ENCODE measurements at regions not wholly inside any gene's neighbourhood (a gene's known extent, or its start where the extent isn't known, plus 50 kb on each side); places are given as distances from the start of the nearest gene placed in this dataset.

DNA sequence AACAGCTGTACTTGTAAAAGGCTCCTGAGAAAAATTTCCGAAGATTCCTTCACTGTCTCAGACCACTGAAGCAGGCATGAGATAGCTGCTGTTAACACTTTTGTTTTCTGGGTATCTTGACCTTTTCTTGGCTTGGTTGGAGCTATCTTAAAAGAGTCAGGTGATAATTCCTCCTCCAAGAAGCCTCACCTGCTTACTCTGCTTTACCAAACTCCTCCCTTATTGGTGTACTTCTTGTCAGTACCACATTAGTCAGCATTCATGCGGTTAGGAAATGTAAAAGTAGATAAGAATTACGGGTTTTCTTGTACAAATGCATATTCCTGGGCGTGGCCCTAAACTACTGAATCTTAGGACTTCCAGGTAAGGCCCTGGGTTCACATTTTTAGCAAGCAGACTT, 489.8 kb upstream of the LARGE1 start:
- TF ChIP-seq POLR2A (IDR thresholded peaks at IDR 0.05; ENCODE audit: low read length) (no peak), GATA1 (IDR thresholded peaks at IDR 0.05; ENCODE audit: low read depth, low read length) (no peak)

All from erythroblast (primary cell).